ENCODE measurements at regions not wholly inside any gene's neighbourhood (a gene's known extent, or its start where the extent isn't known, plus 50 kb on each side); places are given as distances from the start of the nearest gene placed in this dataset.

DNA sequence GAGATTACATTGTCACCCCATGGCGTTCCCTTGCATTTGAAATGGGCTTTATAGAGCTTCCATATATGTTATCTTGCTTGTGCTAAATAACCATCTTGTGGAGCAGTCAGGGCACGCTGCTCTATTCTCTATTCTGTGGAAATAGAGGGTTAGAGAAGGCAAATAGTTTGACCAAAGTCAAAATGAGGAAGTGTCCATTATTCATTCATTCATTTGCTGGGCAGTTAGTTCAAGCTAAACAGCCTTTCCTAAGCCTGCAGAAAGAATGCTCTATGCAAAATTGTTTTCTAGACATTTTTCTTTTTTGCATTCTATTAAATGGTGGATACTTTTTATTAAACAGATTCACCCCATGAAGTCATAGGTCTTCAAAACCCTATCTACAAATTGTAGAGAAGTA, 67.8 kb upstream of the ELAC2 start:
- TF ChIP-seq, protein P1, sequence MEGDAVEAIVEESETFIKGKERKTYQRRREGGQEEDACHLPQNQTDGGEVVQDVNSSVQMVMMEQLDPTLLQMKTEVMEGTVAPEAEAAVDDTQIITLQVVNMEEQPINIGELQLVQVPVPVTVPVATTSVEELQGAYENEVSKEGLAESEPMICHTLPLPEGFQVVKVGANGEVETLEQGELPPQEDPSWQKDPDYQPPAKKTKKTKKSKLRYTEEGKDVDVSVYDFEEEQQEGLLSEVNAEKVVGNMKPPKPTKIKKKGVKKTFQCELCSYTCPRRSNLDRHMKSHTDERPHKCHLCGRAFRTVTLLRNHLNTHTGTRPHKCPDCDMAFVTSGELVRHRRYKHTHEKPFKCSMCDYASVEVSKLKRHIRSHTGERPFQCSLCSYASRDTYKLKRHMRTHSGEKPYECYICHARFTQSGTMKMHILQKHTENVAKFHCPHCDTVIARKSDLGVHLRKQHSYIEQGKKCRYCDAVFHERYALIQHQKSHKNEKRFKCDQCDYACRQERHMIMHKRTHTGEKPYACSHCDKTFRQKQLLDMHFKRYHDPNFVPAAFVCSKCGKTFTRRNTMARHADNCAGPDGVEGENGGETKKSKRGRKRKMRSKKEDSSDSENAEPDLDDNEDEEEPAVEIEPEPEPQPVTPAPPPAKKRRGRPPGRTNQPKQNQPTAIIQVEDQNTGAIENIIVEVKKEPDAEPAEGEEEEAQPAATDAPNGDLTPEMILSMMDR (IDR thresholded peaks at IDR 0.05) = no peak
- no peak for TF ChIP-seq ZFX (IDR thresholded peaks at IDR 0.05; ENCODE audit: borderline replicate concordance)
